ENCODE measurements at regions not wholly inside any gene's neighbourhood (a gene's known extent, or its start where the extent isn't known, plus 50 kb on each side); places are given as distances from the start of the nearest gene placed in this dataset.

- no peaks in the 10 kb centered on the region for H4K20me1 ChIP-seq (ENCODE audit: insufficient read depth)
Measured at GRCh38 chr16:25478476-25478875, 213.3 kb upstream of the HS3ST4 start.

GRCh38 chr16:25464058-25464457, 206.4 kb upstream of the ZKSCAN2 start:
- H3F3A ChIP-seq (ENCODE audit: insufficient read depth, low read length, poor library complexity, severe bottlenecking) = no peaks in the 10 kb centered on the region
- no peaks in the 10 kb centered on the region for H3K9me2 ChIP-seq (ENCODE audit: insufficient read depth, low read length)
- H2AFZ ChIP-seq (ENCODE audit: low read depth, low read length) = no peak overlapping the region
- H3K27ac ChIP-seq (ENCODE audit: low read length) = no peak overlapping the region
- no peaks in the 10 kb centered on the region for H3K27me3 ChIP-seq (ENCODE audit: insufficient read depth, low read depth, low read length)
- H3K4me3 ChIP-seq (ENCODE audit: low read length) = no peak overlapping the region
- no peaks in the 10 kb centered on the region for H3K36me3 ChIP-seq (ENCODE audit: insufficient read depth, low read length)
- no peaks in the 10 kb centered on the region for H3K9me3 ChIP-seq (ENCODE audit: low read length)
- no peaks in the 10 kb centered on the region for H3K79me2 ChIP-seq (replicated peaks; ENCODE audit: insufficient read depth, low read length)
- no peak overlapping the region for H3K4me2 ChIP-seq (ENCODE audit: low read length)
- no peak overlapping the region for H3K9ac ChIP-seq (ENCODE audit: low read length)
- H4K20me1 ChIP-seq (ENCODE audit: insufficient read depth) = no peaks in the 10 kb centered on the region
- no peak for TF ChIP-seq CTCF (IDR thresholded peaks at IDR 0.05; ENCODE audit: poor library complexity, severe bottlenecking)
- TF ChIP-seq TAF1 (IDR thresholded peaks at IDR 0.05; ENCODE audit: low read depth) = no peak
- TF ChIP-seq MXI1 (conservative IDR thresholded peaks at IDR 0.05; ENCODE audit: poor library complexity, severe bottlenecking) = no peak
- no peak for TF ChIP-seq REST (IDR thresholded peaks at IDR 0.05; ENCODE audit: borderline replicate concordance)
- TF ChIP-seq EP300 (conservative IDR thresholded peaks at IDR 0.05; ENCODE audit: poor library complexity, severe bottlenecking) = no peak
- TF ChIP-seq SMC3 (conservative IDR thresholded peaks at IDR 0.05; ENCODE audit: poor library complexity) = no peak
- no peak for TF ChIP-seq RAD21 (conservative IDR thresholded peaks at IDR 0.05)

More at GRCh38 chr16:25478476-25478875, 213.3 kb upstream of the HS3ST4 start:
- no peaks in the 10 kb centered on the region for H3K79me2 ChIP-seq (replicated peaks; ENCODE audit: insufficient read depth, low read length)
- H3K9me3 ChIP-seq (ENCODE audit: low read length) = no peaks in the 10 kb centered on the region
- no peaks in the 10 kb centered on the region for H3F3A ChIP-seq (ENCODE audit: insufficient read depth, low read length, poor library complexity, severe bottlenecking)
- H3K36me3 ChIP-seq (ENCODE audit: insufficient read depth, low read length) = no peaks in the 10 kb centered on the region
- no peaks in the 10 kb centered on the region for H3K9me2 ChIP-seq (ENCODE audit: insufficient read depth, low read length)
- H3K4me3 ChIP-seq (ENCODE audit: low read length) = no peak overlapping the region
- H3K27ac ChIP-seq (ENCODE audit: low read length) = no peak overlapping the region
- H3K27me3 ChIP-seq (ENCODE audit: insufficient read depth, low read depth, low read length) = no peaks in the 10 kb centered on the region
- no peak overlapping the region for H3K9ac ChIP-seq (ENCODE audit: low read length)
- TF ChIP-seq MXI1 (conservative IDR thresholded peaks at IDR 0.05; ENCODE audit: poor library complexity, severe bottlenecking) (no peak), POLR2AphosphoS5 (IDR thresholded peaks at IDR 0.05) (no peak), REST (IDR thresholded peaks at IDR 0.05; ENCODE audit: borderline replicate concordance) (no peak), TAF1 (IDR thresholded peaks at IDR 0.05; ENCODE audit: low read depth) (no peak), EZH2 (IDR thresholded peaks at IDR 0.05; ENCODE audit: borderline replicate concordance, insufficient read depth, low read length, poor library complexity, severe bottlenecking) (no peak), RAD21 (conservative IDR thresholded peaks at IDR 0.05) (no peak), SMC3 (conservative IDR thresholded peaks at IDR 0.05; ENCODE audit: poor library complexity) (no peak), CTCF (IDR thresholded peaks at IDR 0.05; ENCODE audit: poor library complexity, severe bottlenecking) (no peak), EP300 (conservative IDR thresholded peaks at IDR 0.05; ENCODE audit: poor library complexity, severe bottlenecking) (no peak)
- no peak overlapping the region for H2AFZ ChIP-seq (ENCODE audit: low read depth, low read length)
- H3K4me2 ChIP-seq (ENCODE audit: low read length) = no peak overlapping the region

Measured in neural cell (in vitro differentiated cells).